ENCODE measurements at regions not wholly inside any gene's neighbourhood (a gene's known extent, or its start where the extent isn't known, plus 50 kb on each side); places are given as distances from the start of the nearest gene placed in this dataset.

GRCh38 chr1:221394011-221394544 lies 347.8 kb downstream of the DUSP10 start:
- DNase-seq, result no peak

- no peak for DNase-seq
Measured at GRCh38 chr1:221396526-221396925, 345.4 kb downstream of the DUSP10 start.

GRCh38 chr1:221397141-221397540 lies 344.7 kb downstream of the DUSP10 start:
- DNase-seq, result no peak

GRCh38 chr1:221397606-221398005 lies 344.3 kb downstream of the DUSP10 start:
- DNase-seq, result no peak

- DNase-seq, result no peak
Measured at GRCh38 chr1:221405146-221405545, 336.7 kb downstream of the DUSP10 start.

- no peak for DNase-seq
Measured at GRCh38 chr1:221408117-221408803, 333.6 kb downstream of the DUSP10 start.

- no peak for DNase-seq
Measured at GRCh38 chr1:221411283-221411682, 330.6 kb downstream of the DUSP10 start.

- DNase-seq, result no peak
Measured at GRCh38 chr1:221414772-221415539, 326.9 kb downstream of the DUSP10 start.

GRCh38 chr1:221415651-221416050 lies 326.2 kb downstream of the DUSP10 start:
- DNase-seq, result no peak

GRCh38 chr1:221416142-221416541 lies 325.7 kb downstream of the DUSP10 start:
- DNase-seq, result no peak

GRCh38 chr1:221416723-221417122 lies 325.2 kb downstream of the DUSP10 start:
- no peak for DNase-seq

- DNase-seq, result no peak
Measured at GRCh38 chr1:221418346-221418745, 323.5 kb downstream of the DUSP10 start.

GRCh38 chr1:221419513-221420095 lies 322.3 kb downstream of the DUSP10 start:
- no peak for DNase-seq

- DNase-seq, result no peak
Measured at GRCh38 chr1:221429264-221429663, 312.6 kb downstream of the DUSP10 start.

GRCh38 chr1:221430152-221430960 lies 311.5 kb downstream of the DUSP10 start:
- no peak for DNase-seq

GRCh38 chr1:221431068-221431651 lies 310.7 kb downstream of the DUSP10 start:
- DNase-seq, result no peak

GRCh38 chr1:221431961-221432360 lies 309.9 kb downstream of the DUSP10 start:
- DNase-seq, result no peak

GRCh38 chr1:221435504-221435904 lies 306.4 kb downstream of the DUSP10 start:
- DNase-seq, result peak; percentile 52

GRCh38 chr1:221437171-221437570 lies 304.7 kb downstream of the DUSP10 start:
- DNase-seq, result no peak

GRCh38 chr1:221437926-221438325 lies 304.0 kb downstream of the DUSP10 start:
- DNase-seq, result no peak

- no peak for DNase-seq
Measured at GRCh38 chr1:221439008-221439746, 302.7 kb downstream of the DUSP10 start.
